ENCODE measurements at regions not wholly inside any gene's neighbourhood (a gene's known extent, or its start where the extent isn't known, plus 50 kb on each side); places are given as distances from the start of the nearest gene placed in this dataset.
"Not testable (repeated sequence)": the region's sequence is repeated elsewhere in the genome, so short reads cannot be mapped to it uniquely, and the experiment has no call there.

GRCh38 chr2:7154656-7155055 lies 237.4 kb downstream of the RNF144A start:
- DNase-seq: peak; percentile 41

- no peak for DNase-seq
Measured at GRCh38 chr2:7161501-7161900, 244.3 kb downstream of the RNF144A start.

GRCh38 chr2:7165736-7166135 lies 248.5 kb downstream of the RNF144A start:
- no peak for DNase-seq

- no peak for DNase-seq
Measured at GRCh38 chr2:7167801-7168411, 250.7 kb downstream of the RNF144A start.

GRCh38 chr2:7169593-7169992 lies 252.4 kb downstream of the RNF144A start:
- peak; percentile 91 for DNase-seq

- not testable (repeated sequence) for DNase-seq
Measured at GRCh38 chr2:7178996-7179395, 261.8 kb downstream of the RNF144A start.

- no peak for DNase-seq
Measured at GRCh38 chr2:7180638-7181370, 263.6 kb downstream of the RNF144A start.

- no peak for DNase-seq
Measured at GRCh38 chr2:7182525-7182924, 265.3 kb downstream of the RNF144A start.

- no peak for DNase-seq
Measured at GRCh38 chr2:7189106-7189505, 271.9 kb downstream of the RNF144A start.

GRCh38 chr2:7190587-7191324 lies 273.5 kb downstream of the RNF144A start:
- no peak for DNase-seq

GRCh38 chr2:7191932-7192331 lies 274.7 kb downstream of the RNF144A start:
- DNase-seq: peak; percentile 4

- no peak for DNase-seq
Measured at GRCh38 chr2:7193457-7193856, 276.2 kb downstream of the RNF144A start.

GRCh38 chr2:7194950-7195349 lies 277.7 kb downstream of the RNF144A start:
- no peak for DNase-seq

- no peak for DNase-seq
Measured at GRCh38 chr2:7196883-7197282, 279.7 kb downstream of the RNF144A start.

- DNase-seq: no peak
Measured at GRCh38 chr2:7201851-7202250, 284.6 kb downstream of the RNF144A start.

GRCh38 chr2:7203056-7203467 lies 285.9 kb downstream of the RNF144A start:
- DNase-seq: peak; percentile 54

GRCh38 chr2:7205151-7205830 lies 288.1 kb downstream of the RNF144A start:
- no peak for DNase-seq

GRCh38 chr2:7206111-7206810 lies 289.0 kb downstream of the RNF144A start:
- no peak for DNase-seq

- no peak for DNase-seq
Measured at GRCh38 chr2:7207631-7208030, 290.4 kb downstream of the RNF144A start.

- DNase-seq: no peak
Measured at GRCh38 chr2:7209757-7210555, 292.7 kb downstream of the RNF144A start.

GRCh38 chr2:7210712-7211111 lies 293.5 kb downstream of the RNF144A start:
- DNase-seq: no peak

- DNase-seq: no peak
Measured at GRCh38 chr2:7225848-7226247, 308.6 kb downstream of the RNF144A start.

Measured in DMS79 treated with DMSO at 0.1 percent for 48 hours (cell line).